PFSK-1 (cell line): ENCODE measurements at regions not wholly inside any gene's neighbourhood (a gene's known extent, or its start where the extent isn't known, plus 50 kb on each side); places are given as distances from the start of the nearest gene placed in this dataset.

ENCODE experiments used
- FOXP2 ChIP-seq: optimal IDR thresholded peaks from 2 replicates; pipeline ENCODE3; 2011; ENCODE audit warnings: borderline replicate concordance, control low read depth, inconsistent platforms; ENCODE audit not compliant: insufficient read depth; ENCODE audit errors: extremely low read length, extremely low read depth
- POLR2AphosphoS5 ChIP-seq: IDR thresholded peaks from 2 replicates; pipeline ENCODE4 v1.6.1; 2012; ENCODE audit warnings: low read depth, mild to moderate bottlenecking, control low read depth, low read length, moderate library complexity
- REST ChIP-seq, 2 experiments: IDR thresholded peaks; 2 replicates each; pipeline versions ENCODE4 v1.6.1 to v1.8.0; 2011 to 2012; ENCODE audit warnings: low read depth in 2 of 2, low read length in 2 of 2, control low read depth in 1 of 2, inconsistent platforms in 1 of 2, mild to moderate bottlenecking in 1 of 2, moderate library complexity in 1 of 2; ENCODE audit not compliant: insufficient read depth in 1 of 2
- SIN3A ChIP-seq: IDR thresholded peaks from 2 replicates; pipeline ENCODE4 v1.6.1; 2012; ENCODE audit warnings: mild to moderate bottlenecking, low read length, moderate library complexity, borderline replicate concordance; ENCODE audit not compliant: insufficient read depth
- TAF1 ChIP-seq: IDR thresholded peaks from 2 replicates; pipeline ENCODE4 v1.6.1; 2012; ENCODE audit warnings: low read length, control low read depth, borderline replicate concordance; ENCODE audit not compliant: insufficient read depth

- TF ChIP-seq POLR2AphosphoS5 (no peak), TAF1 (no peak), FOXP2 (no peak), REST (IDR thresholded peaks at IDR 0.05; ENCODE audit: insufficient read depth in 1 of 2, low read depth in 2 of 2, low read length in 2 of 2) (no peak)
Measured at GRCh38 chr6:19754686-19755085, 82.5 kb upstream of the ID4 start.

GRCh38 chr6:19755181-19755580, 82.0 kb upstream of the ID4 start:
- TF ChIP-seq REST (IDR thresholded peaks at IDR 0.05; ENCODE audit: insufficient read depth in 1 of 2, low read depth in 2 of 2, low read length in 2 of 2) (no peak), SIN3A (no peak), POLR2AphosphoS5 (no peak), TAF1 (no peak), FOXP2 (no peak)

- no peak for TF ChIP-seq FOXP2
- TF ChIP-seq SIN3A: no peak
- no peak for TF ChIP-seq TAF1
- no peak for TF ChIP-seq POLR2AphosphoS5
- TF ChIP-seq REST (IDR thresholded peaks at IDR 0.05; ENCODE audit: insufficient read depth in 1 of 2, low read depth in 2 of 2, low read length in 2 of 2): no peak
Measured at GRCh38 chr6:19757036-19757435, 80.1 kb upstream of the ID4 start.

GRCh38 chr6:19759117-19759880, 77.9 kb upstream of the ID4 start:
- TF ChIP-seq FOXP2: no peak
- TF ChIP-seq POLR2AphosphoS5: no peak
- no peak for TF ChIP-seq REST (IDR thresholded peaks at IDR 0.05; ENCODE audit: insufficient read depth in 1 of 2, low read depth in 2 of 2, low read length in 2 of 2)
- no peak for TF ChIP-seq TAF1

- TF ChIP-seq FOXP2 (no peak), TAF1 (no peak), SIN3A (no peak), REST (IDR thresholded peaks at IDR 0.05; ENCODE audit: insufficient read depth in 1 of 2, low read depth in 2 of 2, low read length in 2 of 2) (no peak), POLR2AphosphoS5 (no peak)
Measured at GRCh38 chr6:19761121-19761520, 76.0 kb upstream of the ID4 start.
